AG08395 (cell line): ENCODE measurements at regions not wholly inside any gene's neighbourhood (a gene's known extent, or its start where the extent isn't known, plus 50 kb on each side); places are given as distances from the start of the nearest gene placed in this dataset.

Experiments used
- DNase-seq: peaks from one replicate; pipeline ENCODE4 v3.0.0; 2012; ENCODE audit warnings: mixed read lengths, low spot score

DNA sequence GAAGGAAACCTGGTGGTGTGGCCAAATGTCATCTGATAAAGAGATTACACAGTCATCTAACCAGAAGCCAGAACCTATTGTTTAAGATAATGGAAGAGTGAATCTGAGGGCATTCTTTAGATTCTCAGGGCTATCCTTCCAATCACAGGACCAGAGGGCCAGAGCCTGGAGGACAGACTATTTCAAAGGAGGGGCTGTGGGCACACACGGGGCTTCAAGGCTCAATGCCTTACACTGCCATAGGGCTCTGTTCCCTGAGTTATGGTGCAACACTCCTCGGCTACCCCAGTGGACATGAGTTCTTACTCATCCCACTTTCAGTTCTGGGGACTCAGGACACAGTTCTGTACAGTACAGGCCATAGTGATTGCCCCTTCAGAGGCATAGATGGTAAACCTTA is 343.9 kb upstream of the ALCAM start:
- DNase-seq, result no peak

DNA sequence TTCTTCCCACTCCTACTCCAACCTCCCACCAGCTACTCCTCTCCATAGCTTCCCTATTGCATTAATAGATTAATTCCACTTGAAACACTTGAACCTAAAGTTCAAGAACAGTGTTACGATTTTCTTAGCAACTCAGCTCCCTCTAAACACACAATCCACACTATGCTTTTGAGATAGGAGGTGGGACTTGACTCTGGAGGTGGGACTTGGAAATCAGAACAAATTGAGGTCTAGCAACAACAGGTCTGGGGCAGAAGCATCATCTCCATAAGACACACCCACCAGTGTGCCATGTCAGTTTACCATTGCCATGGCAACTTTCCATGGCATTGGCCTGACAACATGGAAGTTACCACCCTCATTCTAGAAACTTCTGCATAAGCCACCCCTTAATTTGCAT is 336.5 kb upstream of the ALCAM start:
- no peak for DNase-seq

DNA sequence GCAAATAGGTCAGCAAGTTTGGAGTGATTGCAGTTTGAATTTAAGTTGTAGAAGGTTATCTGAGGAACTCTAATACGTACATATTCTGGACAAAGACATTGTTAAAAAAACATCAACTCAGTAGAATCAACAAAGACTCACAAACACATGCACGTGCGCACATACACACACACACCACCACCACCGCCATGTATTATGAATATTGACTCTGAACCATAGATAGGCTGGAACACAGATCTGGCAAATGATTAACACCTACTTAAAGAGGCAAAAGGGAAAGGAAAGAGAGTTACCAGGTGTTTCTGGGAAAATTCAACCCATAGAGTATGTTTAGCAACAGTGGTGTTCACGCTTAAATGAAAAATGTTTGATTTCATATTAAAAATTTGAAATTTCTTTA is 334.2 kb upstream of the ALCAM start:
- no peak for DNase-seq

DNA sequence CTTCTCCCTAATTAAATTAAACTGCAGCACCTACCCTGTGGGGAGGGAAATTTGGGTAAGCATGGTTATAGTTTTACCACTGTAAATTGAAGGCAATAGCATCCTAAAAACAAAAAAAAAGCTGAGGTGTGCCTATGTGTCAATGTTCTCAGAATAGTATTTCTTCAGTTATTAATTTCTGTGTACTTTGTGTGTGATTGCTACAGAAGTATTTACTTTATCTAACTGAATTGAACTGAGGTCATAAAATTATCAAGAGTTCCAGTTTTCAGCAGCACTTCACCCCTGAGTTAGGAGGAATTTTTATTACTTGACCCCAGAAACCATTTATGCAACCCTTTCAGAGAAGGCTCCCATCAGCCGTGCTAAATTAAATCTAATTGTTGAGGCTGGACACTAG is 333.6 kb upstream of the ALCAM start:
- no peak for DNase-seq

DNA sequence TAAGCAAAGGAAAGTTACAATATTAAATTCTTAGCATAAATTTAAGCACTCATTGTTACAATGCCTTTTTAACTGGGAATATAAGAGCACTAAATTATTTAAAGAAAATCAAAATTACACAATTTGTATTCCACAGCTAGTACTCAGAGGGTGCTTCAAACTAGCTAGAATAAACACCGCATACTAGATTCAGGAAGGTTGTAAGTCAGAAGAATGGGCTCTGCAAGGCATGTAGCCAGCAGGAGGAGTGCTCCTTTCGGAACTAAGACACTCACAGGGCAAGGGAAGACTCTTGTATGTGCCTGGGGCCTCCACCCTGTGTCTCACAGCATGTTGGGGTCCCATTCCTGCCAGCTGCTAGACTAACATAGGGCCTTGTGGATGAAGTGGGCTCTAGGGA is 327.7 kb upstream of the ALCAM start:
- DNase-seq, result no peak

DNA sequence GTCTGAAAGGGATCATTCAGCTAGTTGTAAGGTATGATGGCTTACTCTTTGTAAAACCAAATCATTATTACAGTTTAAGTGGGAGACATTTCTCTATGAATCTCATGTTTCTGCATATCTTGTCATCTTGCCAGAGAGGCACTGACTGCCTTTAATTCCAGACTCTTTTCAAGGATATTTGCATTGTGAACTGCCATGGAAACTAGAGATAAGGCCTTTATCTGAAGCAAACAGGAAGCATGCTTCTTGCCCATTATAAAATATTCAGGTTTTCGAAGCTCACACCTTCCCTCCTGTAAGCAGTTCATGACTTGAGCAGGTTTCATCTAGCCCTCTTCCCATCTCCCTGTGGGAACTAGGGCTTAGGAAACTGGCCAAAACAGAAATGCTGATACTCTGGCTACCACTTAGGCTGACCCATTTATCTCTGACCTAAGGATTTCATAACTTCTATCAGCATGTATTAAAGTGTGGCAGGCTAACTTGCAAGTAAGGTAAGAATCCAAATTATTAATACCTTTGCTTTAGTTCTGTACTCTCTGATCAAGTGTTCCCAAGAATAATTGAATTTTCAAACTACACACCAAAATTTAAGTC is 326.6 kb upstream of the ALCAM start:
- no peak for DNase-seq

DNA sequence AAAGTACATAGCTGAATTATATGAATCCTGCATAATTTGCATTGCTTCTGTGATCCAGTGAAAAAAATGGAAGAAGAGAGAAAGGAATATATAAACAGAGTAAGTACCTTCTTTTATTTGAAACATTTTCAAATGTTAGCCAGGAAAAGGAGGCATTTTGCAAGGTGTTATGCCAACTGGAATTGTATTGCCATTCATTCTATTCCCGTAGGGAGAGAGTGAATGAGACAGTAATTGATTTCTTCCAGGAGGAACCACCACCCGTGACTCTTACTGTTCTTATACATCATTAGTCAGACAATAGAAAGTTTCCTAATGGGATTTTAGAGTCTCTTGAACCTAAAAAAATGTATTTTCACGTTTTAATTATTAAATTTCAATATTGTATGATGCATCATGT is 324.1 kb upstream of the ALCAM start:
- DNase-seq, result no peak

DNA sequence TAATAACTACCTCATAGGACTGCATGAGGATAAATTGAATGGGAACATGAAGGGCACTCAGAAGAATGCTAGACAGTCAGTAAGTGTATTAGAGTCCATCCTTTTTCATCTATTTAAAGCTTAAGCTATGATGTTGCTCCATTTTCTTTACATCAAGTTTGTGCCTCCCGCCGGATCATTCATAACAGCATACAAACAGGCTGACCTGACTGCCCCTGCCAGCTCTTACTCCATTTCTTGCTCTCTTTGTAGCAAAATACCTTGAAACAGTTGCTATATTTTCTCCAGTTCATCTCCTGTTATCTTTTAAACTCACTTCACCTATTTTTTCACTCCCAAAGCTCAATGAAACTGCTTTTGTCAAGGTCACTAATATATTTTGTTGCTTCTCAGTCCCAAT is 315.6 kb upstream of the ALCAM start:
- DNase-seq, result no peak

DNA sequence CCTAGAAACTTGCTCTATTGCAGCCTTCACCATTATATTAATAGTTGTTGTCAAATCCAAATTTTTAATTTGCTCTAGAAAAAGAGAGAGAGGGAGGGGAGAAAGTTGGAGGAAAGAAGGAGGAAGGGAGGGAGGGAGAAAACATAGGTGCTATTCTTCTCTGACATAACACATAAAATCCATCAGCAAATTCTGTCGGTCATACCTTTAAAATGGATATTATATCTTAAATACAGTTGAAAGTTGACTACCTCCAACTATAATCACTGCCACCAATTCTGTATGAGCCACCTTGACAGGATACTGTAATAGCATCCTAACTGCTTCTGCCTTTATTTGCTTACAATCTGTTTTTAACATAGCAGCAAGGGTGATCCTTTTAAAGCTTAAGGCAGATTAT is 314.7 kb upstream of the ALCAM start:
- no peak for DNase-seq

DNA sequence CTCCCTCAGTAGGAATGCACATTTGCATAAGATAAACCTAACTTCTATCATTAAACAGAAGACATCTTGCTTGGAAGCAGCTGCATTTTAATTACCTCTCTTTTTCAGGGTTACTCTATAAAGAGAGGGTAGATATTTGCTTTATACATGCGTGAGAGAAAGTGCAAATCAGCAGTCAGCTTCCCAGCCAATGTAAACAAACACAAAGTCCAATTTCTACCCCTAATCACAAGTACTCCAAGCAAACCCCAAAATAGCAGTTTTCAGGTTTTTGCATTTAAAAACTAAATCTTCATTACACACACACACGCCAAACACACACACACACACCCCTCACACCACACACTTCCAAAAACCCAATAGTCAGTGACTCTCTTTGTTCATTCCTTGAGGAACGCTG is 303.9 kb upstream of the ALCAM start:
- DNase-seq, result no peak

DNA sequence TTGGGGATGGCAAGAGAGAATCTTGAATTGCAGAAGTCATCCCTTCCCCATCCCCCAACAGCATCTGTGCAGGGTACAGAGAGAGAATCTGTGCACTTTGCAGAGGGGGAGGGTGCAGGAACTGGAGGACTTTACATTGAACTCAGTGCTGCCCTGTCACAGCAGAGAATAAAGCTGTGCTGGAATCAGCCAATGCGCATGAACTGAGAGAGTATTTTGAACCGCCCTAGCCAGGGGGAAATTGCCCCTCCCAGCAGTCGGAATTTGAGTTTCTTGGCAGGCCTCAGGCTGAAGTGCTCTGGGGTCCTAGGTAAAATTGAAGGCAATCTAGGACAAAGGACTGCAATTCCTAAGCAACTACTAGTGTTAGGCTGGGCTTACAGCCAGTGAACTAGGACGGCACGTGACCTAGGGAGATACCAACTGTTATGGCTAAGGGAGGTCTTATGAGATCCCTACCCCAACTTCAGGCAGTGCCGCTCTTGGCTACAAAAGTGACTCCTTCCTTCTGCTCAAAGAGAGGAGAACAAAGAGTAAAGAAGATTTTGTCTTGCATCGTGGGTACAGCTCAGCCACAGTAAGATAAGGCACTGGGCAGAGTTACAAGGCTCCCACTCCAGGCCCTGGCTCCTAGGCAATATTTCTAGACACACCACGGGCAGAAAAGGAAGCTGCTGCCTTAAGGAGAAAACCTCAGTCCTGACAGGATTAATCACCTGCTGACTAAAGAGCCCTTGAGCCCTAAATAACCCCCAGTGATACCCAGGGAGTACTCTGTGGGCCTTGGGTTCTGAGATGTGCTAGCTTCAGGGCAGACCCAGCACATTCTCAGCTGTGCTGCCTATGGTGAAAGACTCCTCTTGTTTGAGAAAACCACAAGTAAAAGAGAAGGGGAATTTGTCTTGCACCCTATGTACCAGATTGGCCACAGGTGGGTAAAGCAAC is 300.5 kb upstream of the ALCAM start:
- DNase-seq, result no peak

DNA sequence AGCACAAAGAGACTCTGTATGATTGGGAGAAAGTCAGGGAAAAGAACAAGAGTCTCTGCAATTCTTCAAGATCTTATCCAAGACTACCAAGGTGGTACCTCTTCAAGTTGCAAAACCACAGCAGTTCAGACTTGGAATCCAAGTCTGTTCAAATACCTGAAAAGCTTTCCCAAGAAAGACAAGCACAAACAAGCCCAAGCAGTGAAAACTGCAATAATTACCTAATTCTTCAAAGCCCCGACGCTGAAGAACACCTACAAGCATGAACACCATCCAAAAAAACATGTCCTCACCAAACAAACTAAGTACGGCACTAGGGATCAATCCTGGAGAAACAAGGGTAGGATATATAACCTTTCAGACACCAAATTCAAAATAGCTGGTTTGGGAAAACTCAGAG is 299.3 kb upstream of the ALCAM start:
- DNase-seq, result no peak

DNA sequence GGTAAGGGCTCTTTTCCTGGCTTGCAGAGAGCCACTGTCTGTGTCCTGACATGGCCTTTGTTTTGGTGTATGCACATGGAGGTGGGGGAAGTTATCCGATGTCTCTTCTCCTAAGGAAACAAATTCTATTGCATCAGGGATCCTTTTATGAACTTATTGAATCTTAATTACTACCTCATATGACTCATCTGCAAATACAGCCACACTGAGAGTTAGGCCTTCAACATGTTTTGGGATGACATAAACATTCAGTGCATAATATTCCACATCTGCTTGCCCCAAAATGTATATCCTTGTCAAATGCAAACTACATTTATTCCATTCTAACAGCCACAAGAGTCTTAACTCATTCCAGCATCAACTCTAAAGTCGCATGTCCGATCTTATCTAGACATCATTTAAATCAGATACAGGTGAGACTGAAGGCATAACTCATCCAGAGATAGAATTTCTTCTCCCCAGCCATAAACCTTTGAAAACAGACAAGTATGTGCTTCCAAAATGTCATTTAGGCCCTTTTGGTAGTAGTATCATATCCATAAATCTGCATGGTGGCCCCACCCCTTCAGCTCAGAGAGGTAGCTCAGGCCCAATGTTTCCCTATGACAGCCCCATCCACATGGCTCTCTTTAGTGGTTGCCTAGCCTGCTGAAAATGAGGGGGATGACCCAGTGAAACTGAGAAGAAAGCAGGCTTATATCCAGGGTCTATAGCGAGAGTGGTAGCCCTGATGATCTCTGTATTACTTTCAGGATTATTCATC is 289.5 kb upstream of the ALCAM start:
- DNase-seq, result no peak

DNA sequence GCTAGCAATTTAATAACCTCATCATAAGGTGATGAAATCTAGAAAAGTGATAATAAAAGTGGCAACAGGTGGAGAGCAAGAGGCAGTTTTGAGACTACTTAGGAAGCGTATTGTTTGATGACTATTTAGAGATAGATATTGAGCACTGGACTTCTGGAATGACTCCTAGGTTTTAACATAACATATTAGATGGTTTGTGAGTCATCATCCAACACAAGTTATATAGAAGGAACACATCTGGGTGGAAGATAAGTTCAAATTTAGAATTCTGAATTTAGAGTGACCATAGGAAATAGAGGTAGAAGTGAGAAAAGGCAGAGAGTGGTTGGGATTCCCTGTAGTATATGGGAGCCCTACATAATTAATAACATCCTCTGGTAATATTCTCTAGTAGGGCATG is 282.8 kb upstream of the ALCAM start:
- DNase-seq, result no peak

DNA sequence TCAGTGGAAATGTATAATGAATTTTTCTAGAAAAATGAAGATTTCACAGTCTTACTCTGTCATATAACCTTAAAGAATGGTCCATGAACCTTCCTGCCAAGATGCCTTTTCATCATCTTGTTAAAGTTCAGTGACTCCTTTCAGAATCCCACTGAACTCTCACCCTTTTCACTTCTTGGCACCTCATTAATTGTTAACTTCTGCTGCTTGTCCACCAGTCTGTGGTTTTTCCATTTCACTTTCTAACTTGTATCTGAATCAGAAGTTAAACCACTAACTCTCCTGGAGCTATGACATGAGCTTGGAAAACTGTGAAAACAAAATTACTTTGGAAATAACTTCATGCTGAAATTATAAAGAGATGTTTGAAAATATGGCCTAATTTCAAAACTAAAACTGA is 281.2 kb upstream of the ALCAM start:
- DNase-seq, result no peak

DNA sequence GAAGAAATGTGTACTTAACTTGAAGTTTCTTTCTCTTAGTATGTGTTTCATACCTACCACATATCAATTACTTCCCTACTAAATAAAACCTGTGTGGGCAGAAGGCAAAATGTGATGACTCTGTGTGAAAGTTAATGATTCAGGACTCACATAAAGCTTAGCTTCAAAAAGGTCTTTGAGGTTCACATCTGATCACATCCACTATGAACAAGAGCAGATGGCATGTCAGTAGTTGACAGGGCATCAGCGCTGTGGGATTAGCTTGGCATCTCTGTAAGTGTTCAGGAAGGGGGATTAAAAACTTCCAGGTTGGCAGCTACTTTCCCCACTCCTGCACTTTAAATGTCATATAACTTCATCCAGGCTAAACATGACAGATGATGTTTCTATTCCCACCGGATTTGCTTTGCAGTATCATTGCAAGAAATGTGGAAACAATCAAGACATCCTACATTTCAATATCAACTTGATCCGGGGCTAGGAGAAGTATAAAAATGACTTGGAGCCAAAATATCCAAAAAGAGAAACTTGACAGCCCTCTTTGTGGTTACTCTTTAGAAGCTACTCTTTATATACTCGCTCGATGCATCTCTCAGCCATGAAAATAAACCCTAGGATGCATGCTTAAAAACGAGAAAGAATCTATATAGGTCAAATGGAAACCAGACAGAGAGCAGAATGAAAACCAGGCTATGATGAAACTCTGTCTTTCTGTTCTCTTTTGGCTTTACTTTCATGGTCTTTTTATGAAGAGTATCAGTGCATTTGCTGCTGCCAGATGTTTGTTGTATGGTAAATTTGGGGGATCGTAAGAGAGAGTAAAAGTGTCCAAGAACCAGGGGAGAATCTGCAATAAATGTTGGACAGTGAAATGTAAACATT is 273.1 kb upstream of the ALCAM start:
- DNase-seq, result no peak

DNA sequence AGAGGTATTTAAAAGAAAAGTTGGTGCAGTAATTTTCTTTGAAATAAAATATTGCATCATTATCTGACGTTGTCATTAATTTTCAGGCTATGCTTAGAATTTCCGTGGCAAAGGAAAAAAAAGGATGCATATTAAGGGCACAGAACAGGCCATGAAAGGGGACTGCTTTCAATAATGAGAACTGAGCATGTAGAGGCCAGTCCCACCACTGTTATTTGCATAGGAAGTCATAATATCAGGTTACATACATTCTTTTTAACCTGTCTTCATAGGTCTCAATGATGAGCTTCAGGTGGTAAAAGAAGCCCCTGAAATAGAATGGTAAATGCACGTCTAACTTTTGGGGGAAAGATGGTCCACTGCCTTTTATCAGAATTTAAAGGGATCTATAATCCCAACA is 272.1 kb upstream of the ALCAM start:
- DNase-seq, result no peak

DNA sequence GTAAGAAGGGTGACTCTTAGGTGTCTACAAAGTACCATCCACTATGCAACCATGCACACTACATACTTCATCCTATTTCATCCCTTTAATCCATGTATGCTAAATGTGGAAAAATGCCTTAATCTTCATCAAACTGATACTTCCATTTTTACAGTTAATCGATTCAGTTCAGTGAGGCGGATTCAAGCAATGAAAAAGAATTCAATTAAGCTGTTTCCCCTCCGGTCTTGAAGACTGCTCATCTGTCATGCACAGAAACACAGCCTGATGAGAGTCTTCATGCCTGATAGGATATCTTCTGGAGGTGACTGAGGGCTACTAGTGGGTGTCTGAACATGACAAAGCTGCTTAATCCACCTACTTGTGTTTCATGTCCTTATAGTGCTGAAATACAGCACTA is 270.6 kb upstream of the ALCAM start:
- DNase-seq, result no peak

DNA sequence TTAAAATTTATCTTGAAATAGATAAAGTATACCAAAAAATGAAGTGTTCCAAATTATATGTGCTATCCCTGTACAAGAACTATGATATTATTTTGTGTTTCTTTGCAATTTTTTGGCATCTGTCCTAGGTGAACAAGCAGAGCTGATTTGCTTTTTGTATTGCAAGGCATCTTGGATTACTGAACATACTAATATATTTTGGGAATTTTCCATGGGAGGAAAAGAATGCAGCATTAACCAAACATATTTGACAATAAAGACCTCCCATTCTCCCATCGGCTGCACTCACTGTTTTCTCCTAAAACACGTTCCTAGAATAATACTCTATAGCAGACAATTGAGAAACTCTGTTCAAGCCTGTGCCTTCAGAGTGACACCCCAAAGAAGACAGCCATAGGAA is 265.1 kb upstream of the ALCAM start:
- no peak for DNase-seq

DNA sequence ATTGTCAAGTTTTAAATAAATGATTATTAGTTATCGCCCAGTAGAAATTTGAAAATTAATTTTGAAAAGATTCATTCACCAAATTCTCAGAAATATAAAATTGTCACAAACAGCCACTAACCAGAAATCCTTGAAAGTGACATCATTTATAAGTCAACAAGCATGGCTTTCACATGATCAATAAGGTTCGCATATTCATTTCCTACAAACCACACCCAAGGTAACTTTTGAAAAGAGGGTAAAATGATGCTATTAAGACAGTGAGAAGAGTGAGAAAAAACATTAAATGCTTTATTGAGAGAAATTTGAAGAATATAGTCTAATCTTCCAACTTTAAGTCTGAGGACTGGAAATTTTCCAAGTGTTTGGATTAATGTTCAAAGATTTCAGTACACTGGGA is 263.6 kb upstream of the ALCAM start:
- DNase-seq, result no peak

DNA sequence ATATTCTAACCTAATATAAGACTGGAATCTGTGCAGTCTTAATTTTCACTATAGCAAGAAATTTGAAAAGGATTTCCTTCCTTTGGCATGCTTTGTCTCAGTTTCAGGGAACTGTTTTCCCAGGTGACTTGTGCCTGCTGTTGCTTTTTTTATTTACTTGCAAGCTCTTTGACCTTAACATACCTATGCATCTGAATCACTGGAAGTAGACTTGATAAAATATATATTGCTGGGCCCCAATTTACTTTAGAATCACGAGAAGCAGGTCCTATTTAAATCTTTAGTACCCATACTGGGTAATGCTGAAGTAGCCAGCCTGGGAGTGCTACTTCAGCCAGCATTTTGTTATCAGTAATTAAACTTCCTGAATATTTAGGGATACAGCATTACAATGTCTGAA is 257.9 kb upstream of the ALCAM start:
- no peak for DNase-seq

DNA sequence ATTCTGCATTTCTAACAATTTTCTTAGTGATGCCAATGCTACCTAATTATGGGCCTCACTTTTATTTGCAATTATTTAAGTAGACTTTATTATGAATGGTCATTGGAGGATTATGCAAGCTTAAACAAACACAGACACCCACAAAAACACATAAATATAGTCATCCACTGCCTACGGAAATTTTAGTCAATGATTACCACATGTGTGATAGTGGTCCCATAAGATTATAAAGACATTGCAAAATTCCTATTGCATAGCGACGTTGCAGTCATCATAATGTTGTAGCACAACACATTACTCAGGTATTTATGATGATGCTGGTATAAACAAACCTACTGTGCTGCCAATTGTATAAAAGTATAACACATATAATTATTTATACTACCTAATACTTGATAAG is 247.8 kb upstream of the ALCAM start:
- DNase-seq, result no peak
